ENCODE measurements at regions not wholly inside any gene's neighbourhood (a gene's known extent, or its start where the extent isn't known, plus 50 kb on each side); places are given as distances from the start of the nearest gene placed in this dataset.

GRCh38 chr13:106433066-106433465, 102.4 kb downstream of the EFNB2 start:
- DNase-seq = no peak

GRCh38 chr13:106432636-106433035, 102.8 kb downstream of the EFNB2 start:
- DNase-seq = no peak

- DNase-seq = no peak
These were observed 108.6 kb downstream of the EFNB2 start for GRCh38 chr13:106426909-106427308.

GRCh38 chr13:106425661-106426060, 109.8 kb downstream of the EFNB2 start:
- DNase-seq = no peak

GRCh38 chr13:106424805-106425204, 110.7 kb downstream of the EFNB2 start:
- DNase-seq = no peak

- no peak for DNase-seq
These were observed 111.9 kb downstream of the EFNB2 start for GRCh38 chr13:106423530-106423929.

- no peak for DNase-seq
These were observed 116.9 kb downstream of the EFNB2 start for GRCh38 chr13:106418556-106418955.

- no peak for DNase-seq
These were observed 117.9 kb downstream of the EFNB2 start for GRCh38 chr13:106417467-106418110.

GRCh38 chr13:106416645-106417044, 118.8 kb downstream of the EFNB2 start:
- no peak for DNase-seq

GRCh38 chr13:106415971-106416370, 119.5 kb downstream of the EFNB2 start:
- DNase-seq = no peak

- DNase-seq = no peak
These were observed 120.0 kb downstream of the EFNB2 start for GRCh38 chr13:106415442-106415841.

GRCh38 chr13:106407338-106407737, 128.1 kb downstream of the EFNB2 start:
- no peak for DNase-seq

- DNase-seq = no peak
These were observed 129.7 kb downstream of the EFNB2 start for GRCh38 chr13:106405731-106406130.

- no peak for DNase-seq
These were observed 132.2 kb downstream of the EFNB2 start for GRCh38 chr13:106403280-106403679.

- DNase-seq = no peak
These were observed 132.6 kb downstream of the EFNB2 start for GRCh38 chr13:106402866-106403265.

GRCh38 chr13:106401081-106401480, 134.4 kb downstream of the EFNB2 start:
- no peak for DNase-seq

GRCh38 chr13:106400289-106400688, 135.2 kb downstream of the EFNB2 start:
- no peak for DNase-seq

- no peak for DNase-seq
These were observed 137.2 kb downstream of the EFNB2 start for GRCh38 chr13:106398289-106398688.

- no peak for DNase-seq
These were observed 141.7 kb downstream of the EFNB2 start for GRCh38 chr13:106393776-106394175.

GRCh38 chr13:106391681-106392080, 143.8 kb downstream of the EFNB2 start:
- DNase-seq = no peak

- no peak for DNase-seq
These were observed 144.2 kb downstream of the EFNB2 start for GRCh38 chr13:106391271-106391670.

GRCh38 chr13:106390367-106390766, 145.1 kb downstream of the EFNB2 start:
- DNase-seq = no peak

GRCh38 chr13:106385654-106386053, 149.8 kb downstream of the EFNB2 start:
- no peak for DNase-seq

GRCh38 chr13:106384516-106384915, 150.9 kb downstream of the EFNB2 start:
- no peak for DNase-seq

- DNase-seq = no peak
These were observed 151.7 kb downstream of the EFNB2 start for GRCh38 chr13:106383791-106384190.
